ENCODE measurements at regions not wholly inside any gene's neighbourhood (a gene's known extent, or its start where the extent isn't known, plus 50 kb on each side); places are given as distances from the start of the nearest gene placed in this dataset.

DNA sequence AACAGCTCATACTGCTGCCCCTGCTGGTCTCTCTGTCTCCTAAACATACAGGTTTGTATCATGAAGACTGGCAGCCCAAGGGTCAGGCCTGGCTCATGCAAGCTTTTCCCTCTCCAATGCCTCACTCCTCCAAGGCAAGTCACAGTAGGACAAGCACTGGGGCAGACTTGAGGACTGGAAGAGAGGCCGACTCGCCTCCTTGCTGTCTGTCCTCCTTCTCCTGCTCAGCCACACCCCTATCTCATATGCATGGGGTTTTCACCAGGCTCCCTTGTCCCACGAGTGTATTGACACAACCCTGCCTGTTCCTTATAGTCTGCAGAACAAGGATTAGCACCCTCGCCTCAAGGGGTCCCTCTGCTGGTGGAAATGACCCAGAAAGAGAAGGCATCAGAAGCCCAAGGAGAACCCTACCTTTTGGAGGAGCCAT, 223.7 kb downstream of the SOX11 start:
- no peaks in the 10 kb centered on the region for H4K20me1 ChIP-seq (ENCODE audit: insufficient read depth)
- H3F3A ChIP-seq (ENCODE audit: insufficient read depth, low read length, poor library complexity, severe bottlenecking): no peaks in the 10 kb centered on the region
- TF ChIP-seq, protein P1, sequence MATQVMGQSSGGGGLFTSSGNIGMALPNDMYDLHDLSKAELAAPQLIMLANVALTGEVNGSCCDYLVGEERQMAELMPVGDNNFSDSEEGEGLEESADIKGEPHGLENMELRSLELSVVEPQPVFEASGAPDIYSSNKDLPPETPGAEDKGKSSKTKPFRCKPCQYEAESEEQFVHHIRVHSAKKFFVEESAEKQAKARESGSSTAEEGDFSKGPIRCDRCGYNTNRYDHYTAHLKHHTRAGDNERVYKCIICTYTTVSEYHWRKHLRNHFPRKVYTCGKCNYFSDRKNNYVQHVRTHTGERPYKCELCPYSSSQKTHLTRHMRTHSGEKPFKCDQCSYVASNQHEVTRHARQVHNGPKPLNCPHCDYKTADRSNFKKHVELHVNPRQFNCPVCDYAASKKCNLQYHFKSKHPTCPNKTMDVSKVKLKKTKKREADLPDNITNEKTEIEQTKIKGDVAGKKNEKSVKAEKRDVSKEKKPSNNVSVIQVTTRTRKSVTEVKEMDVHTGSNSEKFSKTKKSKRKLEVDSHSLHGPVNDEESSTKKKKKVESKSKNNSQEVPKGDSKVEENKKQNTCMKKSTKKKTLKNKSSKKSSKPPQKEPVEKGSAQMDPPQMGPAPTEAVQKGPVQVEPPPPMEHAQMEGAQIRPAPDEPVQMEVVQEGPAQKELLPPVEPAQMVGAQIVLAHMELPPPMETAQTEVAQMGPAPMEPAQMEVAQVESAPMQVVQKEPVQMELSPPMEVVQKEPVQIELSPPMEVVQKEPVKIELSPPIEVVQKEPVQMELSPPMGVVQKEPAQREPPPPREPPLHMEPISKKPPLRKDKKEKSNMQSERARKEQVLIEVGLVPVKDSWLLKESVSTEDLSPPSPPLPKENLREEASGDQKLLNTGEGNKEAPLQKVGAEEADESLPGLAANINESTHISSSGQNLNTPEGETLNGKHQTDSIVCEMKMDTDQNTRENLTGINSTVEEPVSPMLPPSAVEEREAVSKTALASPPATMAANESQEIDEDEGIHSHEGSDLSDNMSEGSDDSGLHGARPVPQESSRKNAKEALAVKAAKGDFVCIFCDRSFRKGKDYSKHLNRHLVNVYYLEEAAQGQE (IDR thresholded peaks at IDR 0.05; ENCODE audit: borderline replicate concordance): no peak
- no peak for TF ChIP-seq POLR2AphosphoS5 (IDR thresholded peaks at IDR 0.05)
- H3K9me2 ChIP-seq (ENCODE audit: insufficient read depth, low read length): no peaks in the 10 kb centered on the region
- no peaks in the 10 kb centered on the region for H3K36me3 ChIP-seq (ENCODE audit: insufficient read depth, low read length)
- H3K27me3 ChIP-seq (ENCODE audit: insufficient read depth, low read depth, low read length): no peaks in the 10 kb centered on the region
- no peaks in the 10 kb centered on the region for H3K79me2 ChIP-seq (replicated peaks; ENCODE audit: insufficient read depth, low read length)
- no peak overlapping the region for H3K27ac ChIP-seq (ENCODE audit: low read length)
- no peak overlapping the region for H3K4me2 ChIP-seq (ENCODE audit: low read length)
- H3K9ac ChIP-seq (ENCODE audit: low read length): no peak overlapping the region
- H3K9me3 ChIP-seq (ENCODE audit: low read length): peaks cover 4% of the 10 kb centered on the region
- H2AFZ ChIP-seq (ENCODE audit: low read depth, low read length): no peak overlapping the region
- H3K4me3 ChIP-seq (ENCODE audit: low read length): no peak overlapping the region

DNA sequence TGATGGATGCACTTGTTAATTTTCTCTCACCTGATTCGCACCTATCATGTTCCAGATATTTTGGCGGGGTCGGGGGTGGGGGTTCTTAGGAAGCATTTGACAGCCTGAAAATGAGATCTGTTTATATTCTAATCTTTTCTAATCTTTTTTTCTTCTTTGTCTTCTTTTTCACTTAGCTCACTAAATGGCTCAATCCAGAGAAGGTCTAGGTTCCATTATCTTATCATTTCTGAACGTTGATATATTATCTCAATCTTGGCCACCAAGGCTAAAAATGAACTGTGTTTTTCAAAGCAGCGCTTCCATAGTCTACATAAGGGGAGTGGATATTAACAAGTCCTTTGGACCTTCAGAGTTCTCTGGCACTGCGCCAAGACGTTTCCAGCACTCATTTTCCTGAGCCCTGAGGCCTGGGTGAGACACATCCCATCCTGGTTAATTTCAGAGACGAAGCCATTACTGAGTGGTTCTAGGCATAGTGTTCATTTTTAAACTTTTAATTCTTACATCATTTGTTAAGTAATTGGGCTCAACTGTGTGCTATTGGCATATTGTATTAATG, 229.0 kb downstream of the SOX11 start:
- Histone ChIP-seq H3K9me3 (ENCODE audit: low read length) (peaks cover 4% of the 10 kb centered on the region), H3K4me3 (ENCODE audit: low read length) (no peak overlapping the region), H3K27ac (ENCODE audit: low read length) (no peak overlapping the region), H4K20me1 (ENCODE audit: insufficient read depth) (no peaks in the 10 kb centered on the region), H2AFZ (ENCODE audit: low read depth, low read length) (no peak overlapping the region), H3K9ac (ENCODE audit: low read length) (no peak overlapping the region), H3K27me3 (ENCODE audit: insufficient read depth, low read depth, low read length) (no peaks in the 10 kb centered on the region), H3F3A (ENCODE audit: insufficient read depth, low read length, poor library complexity, severe bottlenecking) (no peaks in the 10 kb centered on the region), H3K36me3 (ENCODE audit: insufficient read depth, low read length) (no peaks in the 10 kb centered on the region), H3K9me2 (ENCODE audit: insufficient read depth, low read length) (no peaks in the 10 kb centered on the region), H3K79me2 (replicated peaks; ENCODE audit: insufficient read depth, low read length) (no peaks in the 10 kb centered on the region), H3K4me2 (ENCODE audit: low read length) (no peak overlapping the region)
- TF ChIP-seq, protein P2, sequence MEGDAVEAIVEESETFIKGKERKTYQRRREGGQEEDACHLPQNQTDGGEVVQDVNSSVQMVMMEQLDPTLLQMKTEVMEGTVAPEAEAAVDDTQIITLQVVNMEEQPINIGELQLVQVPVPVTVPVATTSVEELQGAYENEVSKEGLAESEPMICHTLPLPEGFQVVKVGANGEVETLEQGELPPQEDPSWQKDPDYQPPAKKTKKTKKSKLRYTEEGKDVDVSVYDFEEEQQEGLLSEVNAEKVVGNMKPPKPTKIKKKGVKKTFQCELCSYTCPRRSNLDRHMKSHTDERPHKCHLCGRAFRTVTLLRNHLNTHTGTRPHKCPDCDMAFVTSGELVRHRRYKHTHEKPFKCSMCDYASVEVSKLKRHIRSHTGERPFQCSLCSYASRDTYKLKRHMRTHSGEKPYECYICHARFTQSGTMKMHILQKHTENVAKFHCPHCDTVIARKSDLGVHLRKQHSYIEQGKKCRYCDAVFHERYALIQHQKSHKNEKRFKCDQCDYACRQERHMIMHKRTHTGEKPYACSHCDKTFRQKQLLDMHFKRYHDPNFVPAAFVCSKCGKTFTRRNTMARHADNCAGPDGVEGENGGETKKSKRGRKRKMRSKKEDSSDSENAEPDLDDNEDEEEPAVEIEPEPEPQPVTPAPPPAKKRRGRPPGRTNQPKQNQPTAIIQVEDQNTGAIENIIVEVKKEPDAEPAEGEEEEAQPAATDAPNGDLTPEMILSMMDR (IDR thresholded peaks at IDR 0.05; ENCODE audit: poor library complexity, severe bottlenecking): no peak
- TF ChIP-seq TAF1 (IDR thresholded peaks at IDR 0.05; ENCODE audit: low read depth) (no peak), EZH2 (IDR thresholded peaks at IDR 0.05; ENCODE audit: borderline replicate concordance, insufficient read depth, low read length, poor library complexity, severe bottlenecking) (no peak), SMC3 (conservative IDR thresholded peaks at IDR 0.05; ENCODE audit: poor library complexity) (no peak), MXI1 (conservative IDR thresholded peaks at IDR 0.05; ENCODE audit: poor library complexity, severe bottlenecking) (no peak), RAD21 (conservative IDR thresholded peaks at IDR 0.05) (no peak), POLR2AphosphoS5 (IDR thresholded peaks at IDR 0.05) (no peak), EP300 (conservative IDR thresholded peaks at IDR 0.05; ENCODE audit: poor library complexity, severe bottlenecking) (no peak)
- TF ChIP-seq, protein P1 (IDR thresholded peaks at IDR 0.05; ENCODE audit: borderline replicate concordance): no peak

Data from neural cell (in vitro differentiated cells).